HG02852 (cell line): ENCODE measurements at regions not wholly inside any gene's neighbourhood (a gene's known extent, or its start where the extent isn't known, plus 50 kb on each side); places are given as distances from the start of the nearest gene placed in this dataset.

Experiments used
- ATAC-seq: cut with Tn5 transposase; IDR thresholded peaks from one replicate; pipeline ENCODE4 v1.9.1; 2021; ENCODE audit warnings: mild to moderate bottlenecking, moderate library complexity; ENCODE audit not compliant: unreplicated experiment

- ATAC-seq, result no peak
Measured at GRCh38 chr14:101022916-101023435, 119.5 kb upstream of the RTL1 start.

DNA sequence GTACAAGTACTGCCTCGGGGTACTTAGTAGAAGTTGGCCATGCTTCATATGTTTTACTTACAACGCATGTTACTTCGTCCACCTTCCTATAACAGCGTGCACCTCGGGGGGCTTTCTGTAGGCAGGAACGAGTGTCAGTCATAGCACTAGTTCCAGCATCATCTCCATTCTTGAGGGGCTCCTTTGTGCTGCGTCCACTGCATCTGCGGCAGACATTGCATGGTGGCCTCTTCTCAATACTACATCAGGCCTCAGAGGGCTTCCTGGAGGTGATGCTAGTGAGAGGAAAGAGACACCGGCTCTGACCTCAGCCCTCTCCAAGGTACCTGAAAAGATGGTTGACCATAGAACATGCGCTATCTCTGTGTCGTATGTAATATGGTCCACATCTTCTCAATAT, 121.2 kb upstream of the RTL1 start:
- ATAC-seq, result no peak

DNA sequence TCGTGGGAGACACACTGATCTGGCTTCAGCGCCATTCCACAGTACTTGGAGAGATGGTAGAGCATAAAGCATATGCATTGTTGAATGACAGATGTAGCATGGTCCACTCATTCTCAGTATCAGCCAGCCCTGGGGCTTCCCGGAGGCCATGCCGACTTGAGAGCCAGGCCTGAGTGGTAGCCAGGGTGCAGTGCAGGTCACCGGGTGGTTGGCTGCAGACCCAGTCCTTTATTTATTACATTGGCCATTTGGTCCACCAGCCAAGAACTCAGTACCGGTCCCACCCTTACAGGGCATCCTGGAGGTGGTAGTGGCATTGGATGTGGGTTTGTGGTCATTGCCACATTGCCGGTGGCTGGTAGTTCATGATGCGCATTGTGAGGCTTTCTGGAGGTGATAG, 121.6 kb upstream of the RTL1 start:
- ATAC-seq, result no peak

GRCh38 chr14:101025696-101026095, 122.2 kb upstream of the RTL1 start:
- ATAC-seq, result no peak

- ATAC-seq, result no peak
Measured at GRCh38 chr14:101026341-101026740, 122.8 kb upstream of the RTL1 start.

DNA sequence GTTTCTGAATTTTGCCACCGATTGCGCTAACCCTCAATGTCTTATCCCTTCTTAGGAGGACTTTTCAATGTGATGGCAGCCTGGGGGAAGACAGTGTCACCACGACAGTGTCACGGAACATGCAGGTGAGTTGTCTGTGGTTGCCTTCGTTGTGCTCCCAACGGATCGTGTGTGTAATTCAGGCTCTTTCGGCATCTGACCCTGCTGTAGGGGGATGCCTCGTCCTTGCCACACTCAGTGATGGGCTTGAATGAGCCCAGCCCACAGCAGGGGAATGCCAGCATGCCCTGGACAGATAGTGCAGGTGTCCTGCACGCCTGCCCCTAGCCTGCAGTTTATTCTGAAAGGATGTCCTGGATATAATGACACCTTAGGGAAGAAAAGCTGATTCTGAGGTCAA, 123.8 kb upstream of the RTL1 start:
- ATAC-seq, result no peak

- no peak for ATAC-seq
Measured at GRCh38 chr14:101027966-101028365, 124.4 kb upstream of the RTL1 start.

GRCh38 chr14:101028971-101029667, 125.6 kb upstream of the RTL1 start:
- no peak for ATAC-seq

GRCh38 chr14:101029668-101030290, 126.3 kb upstream of the RTL1 start:
- ATAC-seq, result no peak

DNA sequence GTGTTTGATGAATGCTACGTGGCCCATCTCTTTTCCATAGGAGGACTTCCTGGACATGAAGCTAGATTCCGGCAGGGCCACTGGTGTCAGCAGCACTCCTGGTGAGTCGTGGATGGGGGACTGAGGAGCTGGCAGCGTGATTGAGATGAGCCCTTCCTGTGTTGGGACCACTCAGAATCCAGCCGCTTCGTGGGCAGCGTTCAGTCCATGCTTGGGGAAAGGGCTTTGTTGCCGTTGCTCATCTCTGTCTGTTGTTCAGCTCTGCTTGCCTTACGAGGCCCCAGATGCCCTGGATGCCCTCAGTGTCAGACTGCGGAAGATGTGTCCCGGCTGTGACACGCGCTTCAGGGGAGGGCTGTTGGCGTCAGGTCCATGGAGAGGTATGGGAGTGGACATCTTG, 127.1 kb upstream of the RTL1 start:
- ATAC-seq, result no peak

DNA sequence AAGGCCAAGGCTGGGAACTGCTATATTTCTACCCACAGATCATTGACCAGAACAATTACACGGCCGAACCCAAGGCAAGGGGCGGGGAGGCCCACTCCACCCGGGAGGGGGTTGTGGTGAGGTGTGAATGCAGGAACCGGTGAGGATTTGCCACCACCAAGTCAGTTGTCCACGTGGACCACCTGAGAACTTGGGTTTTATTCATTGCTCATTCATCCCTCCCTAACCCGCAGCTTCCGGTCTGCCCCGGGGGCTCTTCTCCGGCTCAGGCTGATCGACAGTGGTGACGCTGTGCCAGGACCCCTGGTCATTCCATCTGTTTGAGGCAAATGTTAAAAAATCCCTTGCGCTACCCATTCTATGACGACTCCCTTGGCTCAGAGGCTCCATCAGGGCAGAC, 127.7 kb upstream of the RTL1 start:
- ATAC-seq, result no peak

DNA sequence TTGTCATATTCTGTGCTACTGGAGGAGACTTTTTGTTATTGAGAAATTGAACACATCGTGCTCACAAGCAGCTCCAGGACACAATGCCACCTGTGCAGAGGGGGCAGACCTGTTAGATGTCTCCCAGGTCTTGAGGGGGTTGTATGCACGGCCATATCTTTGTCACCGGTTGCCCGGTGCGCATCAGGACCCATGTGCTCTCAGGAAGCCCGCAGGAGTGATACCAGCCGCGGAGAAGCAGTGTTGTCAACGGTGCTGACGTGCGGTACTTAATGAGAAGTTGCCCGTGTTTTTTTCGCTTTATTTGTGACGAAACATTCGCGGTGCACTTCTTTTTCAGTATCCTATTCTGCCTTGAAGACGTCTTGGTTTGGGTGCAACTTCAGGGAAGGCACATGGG, 128.2 kb upstream of the RTL1 start:
- no peak for ATAC-seq

GRCh38 chr14:101032433-101032832, 128.9 kb upstream of the RTL1 start:
- ATAC-seq, result no peak

DNA sequence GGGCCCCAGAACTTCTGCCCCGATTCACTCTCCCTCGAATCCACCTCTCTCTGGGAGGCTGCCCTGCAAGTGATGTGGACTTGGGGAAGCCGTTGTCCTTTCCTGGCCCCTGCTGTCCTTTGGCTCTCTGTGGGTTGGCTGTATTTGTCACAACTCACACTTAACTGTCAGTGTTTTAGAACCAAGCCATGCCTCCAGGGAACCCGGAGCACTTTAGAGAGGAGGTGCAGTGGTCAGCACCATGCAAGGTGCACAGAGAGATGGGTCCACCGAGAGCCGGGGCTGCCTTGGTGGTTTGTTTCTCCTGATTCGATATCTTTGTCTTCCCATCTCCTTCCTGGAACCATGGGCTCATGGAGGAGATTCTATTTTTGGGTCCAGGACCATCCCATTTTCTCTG, 129.5 kb upstream of the RTL1 start:
- ATAC-seq, result no peak

GRCh38 chr14:101033446-101034165, 130.1 kb upstream of the RTL1 start:
- no peak for ATAC-seq

DNA sequence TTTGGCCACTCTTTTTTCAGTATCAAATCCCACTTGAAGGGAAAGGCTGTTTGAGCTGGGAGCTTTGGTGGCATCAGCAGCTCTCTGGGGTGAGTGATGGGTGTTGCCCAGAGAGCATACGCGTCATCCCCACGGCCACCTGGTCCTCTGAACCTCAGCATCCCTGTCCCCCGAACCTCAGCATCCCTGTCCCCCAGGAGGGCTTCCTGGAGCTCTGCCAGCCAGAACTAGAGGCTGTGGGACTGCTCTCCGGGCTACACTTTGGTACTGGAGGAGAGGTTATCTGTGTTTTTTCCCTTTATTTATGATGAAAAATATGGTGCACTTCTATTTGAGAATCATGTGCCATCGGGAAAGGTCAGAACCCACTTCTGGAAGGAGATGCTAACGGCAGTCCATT, 131.5 kb upstream of the RTL1 start:
- no peak for ATAC-seq

GRCh38 chr14:101035466-101036225, 132.1 kb upstream of the RTL1 start:
- no peak for ATAC-seq

DNA sequence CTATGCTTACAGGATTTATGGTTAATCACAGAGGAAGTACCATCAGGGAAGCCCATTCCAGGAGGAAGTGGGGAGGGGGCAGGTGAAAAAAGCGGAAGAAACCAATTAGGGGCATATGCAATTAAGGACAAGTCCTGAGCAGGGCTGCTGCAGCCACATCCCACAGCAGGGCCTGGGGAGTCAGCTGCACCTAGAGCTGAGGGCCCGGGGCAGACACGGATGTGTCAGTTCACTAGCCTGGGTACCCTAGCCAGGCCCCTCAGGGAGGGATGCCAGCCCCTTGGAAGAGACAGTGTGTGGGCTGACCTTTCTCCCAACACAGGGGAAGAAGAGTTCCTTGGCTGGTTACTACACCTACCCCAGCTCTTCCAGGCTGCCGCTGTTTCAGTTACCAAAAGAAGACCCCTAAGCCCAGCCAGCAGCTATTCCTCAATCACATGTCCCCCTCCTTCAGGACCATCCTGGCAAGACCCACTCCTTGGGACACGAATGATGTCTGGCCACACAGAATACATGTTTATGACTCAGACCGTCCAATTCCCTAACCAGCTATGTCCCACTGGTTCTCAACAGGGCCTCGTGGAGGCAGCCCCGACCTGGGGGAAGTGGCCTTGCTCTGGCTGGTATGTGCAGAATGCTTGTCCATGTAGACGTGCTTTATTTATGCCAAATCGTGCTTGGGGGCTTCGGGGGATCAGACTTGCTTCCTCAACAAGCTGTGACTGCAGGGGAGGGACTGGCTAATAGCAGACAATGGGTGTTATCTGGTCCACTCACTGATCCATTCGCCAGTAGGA, 133.7 kb upstream of the RTL1 start:
- ATAC-seq, result no peak

GRCh38 chr14:101039031-101039754, 135.7 kb upstream of the RTL1 start:
- no peak for ATAC-seq

- no peak for ATAC-seq
Measured at GRCh38 chr14:101039755-101040138, 136.2 kb upstream of the RTL1 start.
